Lower leg skin (tissue), 4 donors: ENCODE measurements at regions not wholly inside any gene's neighbourhood (a gene's known extent, or its start where the extent isn't known, plus 50 kb on each side); places are given as distances from the start of the nearest gene placed in this dataset.

Experiments used
- DNase-seq, 2 donors: peaks; one replicate each; pipeline ENCODE4 v3.0.0-alpha.2; 2019; ENCODE audit warnings: low spot score in 2 of 2
- H3K4me3 ChIP-seq: fragments of 200-600 bp; sonication (generic); 2 replicates; pipeline ENCODE4 v1.5.1; 2017; ENCODE audit warnings: mild to moderate bottlenecking, low read depth; ENCODE audit not compliant: poor library complexity, severe bottlenecking
- CTCF ChIP-seq, 3 donors: fragments of 450-650 bp; IDR thresholded peaks; one replicate each; pipeline ENCODE4 v1.5.1; 2016; ENCODE audit warnings: antibody characterized with exemption in 3 of 3, mild to moderate bottlenecking in 3 of 3, moderate library complexity in 2 of 3
- POLR2A ChIP-seq, 2 donors: fragments of 450-650 bp; IDR thresholded peaks; one replicate each; pipeline ENCODE4 v1.6.1; 2016 to 2017; ENCODE audit warnings: antibody characterized with exemption in 2 of 2, mild to moderate bottlenecking in 1 of 2, moderate library complexity in 1 of 2
- WGBS, 2 donors: methylation state at CpG; one replicate each; pipeline ENCODE4 v1.1.5; 2018; 5-methylcytosine and 5-hydroxymethylcytosine counted together
- intact Hi-C: fragments of 100-400 bp; cut with DNase I; formaldehyde crosslinking; loops from one replicate; pipeline ENCODE4 v1.15.0; 2023; ENCODE audit warnings: low total_unique reads

- intact Hi-C loops = no loop called here
- WGBS, 2 donors = 86 to 88% methylated on average over 1 of the region's 1 CpG
- TF ChIP-seq POLR2A (IDR thresholded peaks at IDR 0.05) (no peak), CTCF (IDR thresholded peaks at IDR 0.05) (no peak)
- H3K4me3 ChIP-seq = no peak overlapping the region
- DNase-seq = no peak
Measured at GRCh38 chr7:9856668-9857067, 1117.0 kb upstream of the PHF14 start.

- 50 to 78% methylated on average over 3 of the region's 3 CpGs for WGBS, 2 donors
- TF ChIP-seq POLR2A (IDR thresholded peaks at IDR 0.05) (no peak), CTCF (IDR thresholded peaks at IDR 0.05) (no peak)
- no peak for DNase-seq
- no peak overlapping the region for H3K4me3 ChIP-seq
- intact Hi-C loops = no loop called here
Measured at GRCh38 chr7:9863545-9863944, 1110.1 kb upstream of the PHF14 start.

DNA sequence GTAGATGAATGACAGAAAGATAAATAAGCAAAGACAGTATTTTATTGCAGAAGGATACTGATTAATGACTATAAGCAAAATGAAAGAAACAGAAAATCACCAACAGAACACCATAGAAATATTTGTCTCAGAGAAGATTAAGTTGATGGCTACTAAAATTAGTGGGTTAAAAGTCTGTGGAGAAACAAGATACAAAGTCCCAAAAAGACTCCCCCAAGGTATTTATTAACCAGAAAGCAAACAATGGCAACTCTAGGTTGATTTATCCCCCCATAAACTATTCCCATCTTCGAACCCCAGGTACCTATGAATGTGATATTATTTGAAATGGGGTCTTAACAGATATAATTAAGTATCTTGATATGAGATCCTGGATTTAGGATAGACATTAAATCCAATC lies 1104.5 kb upstream of the PHF14 start:
- intact Hi-C loops = no loop called here

GRCh38 chr7:9869566-9869965 lies 1104.1 kb upstream of the PHF14 start:
- no peak overlapping the region for H3K4me3 ChIP-seq
- DNase-seq = no peak
- TF ChIP-seq CTCF (IDR thresholded peaks at IDR 0.05) (no peak), POLR2A (IDR thresholded peaks at IDR 0.05) (no peak)
- WGBS, 2 donors = 92% methylated on average over 2 of the region's 2 CpGs
- intact Hi-C loops = no loop called here

More for the DNA sequence above, 1104.5 kb upstream of the PHF14 start:
- TF ChIP-seq CTCF (IDR thresholded peaks at IDR 0.05) = no peak
- H3K4me3 ChIP-seq = no peak overlapping the region
- no peak for DNase-seq
- 53 to 67% methylated on average over 1 of the region's 1 CpG for WGBS, 2 donors

GRCh38 chr7:9870674-9871073 lies 1103.0 kb upstream of the PHF14 start:
- 86 to 87% methylated on average over 4 of the region's 4 CpGs for WGBS, 2 donors
- DNase-seq = no peak
- no peak for TF ChIP-seq CTCF (IDR thresholded peaks at IDR 0.05)
- no peak for TF ChIP-seq POLR2A (IDR thresholded peaks at IDR 0.05)
- no peak overlapping the region for H3K4me3 ChIP-seq
- intact Hi-C loops = no loop called here

- TF ChIP-seq CTCF (IDR thresholded peaks at IDR 0.05) = no peak
- no peak for TF ChIP-seq POLR2A (IDR thresholded peaks at IDR 0.05)
- intact Hi-C loops = no loop called here
- WGBS, 2 donors = 87 to 97% methylated on average over 1 of the region's 1 CpG
- DNase-seq = no peak
- no peak overlapping the region for H3K4me3 ChIP-seq
Measured at GRCh38 chr7:9874182-9874581, 1099.5 kb upstream of the PHF14 start.
